CD4-positive, alpha-beta memory T cell (primary cell): ENCODE measurements at regions not wholly inside any gene's neighbourhood (a gene's known extent, or its start where the extent isn't known, plus 50 kb on each side); places are given as distances from the start of the nearest gene placed in this dataset.

ENCODE experiments used
- CTCF ChIA-PET: fragments of 350-600 bp; sonication (Branson Sonifier 250); formaldehyde crosslinking; loops from one replicate; lab custom pipeline; 2021; ENCODE audit warnings: inconsistent platforms; ENCODE audit not compliant: partially characterized antibody; lab: Charles Lee
- POLR2A ChIA-PET: fragments of 350-600 bp; sonication (Branson Sonifier 250); formaldehyde crosslinking; loops from one replicate; lab custom pipeline; 2021; ENCODE audit not compliant: partially characterized antibody; lab: Charles Lee
- DNase-seq, 5 donors: peaks; one replicate each; pipeline versions ENCODE4 v3.0.0 to v3.0.0-alpha.2; 2020 to 2022; ENCODE audit warnings: mixed read lengths in 1 of 5
- H3K27ac ChIP-seq: one replicate; pipeline ENCODE4 v1.7.0; 2013; ENCODE audit warnings: low read depth, low read length
- H3K27me3 ChIP-seq: 2 replicates; pipeline ENCODE4 v1.7.0; 2013; ENCODE audit warnings: mild to moderate bottlenecking, low read length, moderate library complexity; ENCODE audit not compliant: insufficient read depth
- H3K36me3 ChIP-seq: 2 replicates; pipeline ENCODE4 v1.7.0; 2013; ENCODE audit warnings: mild to moderate bottlenecking, low read length, moderate library complexity; ENCODE audit not compliant: insufficient read depth
- H3K4me1 ChIP-seq: 2 replicates; pipeline ENCODE4 v1.7.0; 2013; ENCODE audit warnings: mild to moderate bottlenecking, low read length, moderate library complexity; ENCODE audit not compliant: insufficient read depth
- H3K4me3 ChIP-seq, 2 donors: one replicate each; pipeline ENCODE4 v1.7.0; 2013; ENCODE audit warnings: low read length in 2 of 2, mild to moderate bottlenecking in 1 of 2
- H3K9me3 ChIP-seq, 2 donors: one replicate each; pipeline ENCODE4 v1.7.0; 2013; ENCODE audit warnings: low read length in 2 of 2, control low read depth in 1 of 2; ENCODE audit not compliant: control insufficient read depth in 1 of 2
- H3K27ac Mint-ChIP-seq, 7 donors: one replicate each; pipeline ENCODE4 v1.8.0; 2020 to 2021; ENCODE audit warnings: mixed read lengths in 7 of 7, mild to moderate bottlenecking in 6 of 7, inconsistent platforms in 3 of 7, moderate library complexity in 3 of 7
- H3K27me3 Mint-ChIP-seq, 2 donors: one replicate each; pipeline ENCODE4 v1.8.0; 2020 to 2021; ENCODE audit warnings: mixed read lengths in 2 of 2
- H3K36me3 Mint-ChIP-seq, 2 donors: one replicate each; pipeline ENCODE4 v1.8.0; 2020 to 2021; ENCODE audit warnings: mixed read lengths in 2 of 2, inconsistent platforms in 1 of 2, mild to moderate bottlenecking in 1 of 2
- H3K4me1 Mint-ChIP-seq, 4 donors: one replicate each; pipeline ENCODE4 v1.8.0; 2020 to 2021; ENCODE audit warnings: mixed read lengths in 4 of 4, mild to moderate bottlenecking in 1 of 4
- H3K4me3 Mint-ChIP-seq, 8 donors: one replicate each; pipeline ENCODE4 v1.8.0; 2020 to 2021; ENCODE audit warnings: mixed read lengths in 8 of 8, mild to moderate bottlenecking in 7 of 8, moderate library complexity in 6 of 8, inconsistent platforms in 3 of 8
- H3K9me3 Mint-ChIP-seq, 8 donors: one replicate each; pipeline ENCODE4 v1.8.0; 2020 to 2021; ENCODE audit warnings: mixed read lengths in 8 of 8, mild to moderate bottlenecking in 5 of 8, inconsistent platforms in 3 of 8, moderate library complexity in 1 of 8
- intact Hi-C: fragments of 100-400 bp; cut with micrococcal nuclease; formaldehyde crosslinking; loops from one replicate; pipeline ENCODE4 v1.15.1; 2023

DNA sequence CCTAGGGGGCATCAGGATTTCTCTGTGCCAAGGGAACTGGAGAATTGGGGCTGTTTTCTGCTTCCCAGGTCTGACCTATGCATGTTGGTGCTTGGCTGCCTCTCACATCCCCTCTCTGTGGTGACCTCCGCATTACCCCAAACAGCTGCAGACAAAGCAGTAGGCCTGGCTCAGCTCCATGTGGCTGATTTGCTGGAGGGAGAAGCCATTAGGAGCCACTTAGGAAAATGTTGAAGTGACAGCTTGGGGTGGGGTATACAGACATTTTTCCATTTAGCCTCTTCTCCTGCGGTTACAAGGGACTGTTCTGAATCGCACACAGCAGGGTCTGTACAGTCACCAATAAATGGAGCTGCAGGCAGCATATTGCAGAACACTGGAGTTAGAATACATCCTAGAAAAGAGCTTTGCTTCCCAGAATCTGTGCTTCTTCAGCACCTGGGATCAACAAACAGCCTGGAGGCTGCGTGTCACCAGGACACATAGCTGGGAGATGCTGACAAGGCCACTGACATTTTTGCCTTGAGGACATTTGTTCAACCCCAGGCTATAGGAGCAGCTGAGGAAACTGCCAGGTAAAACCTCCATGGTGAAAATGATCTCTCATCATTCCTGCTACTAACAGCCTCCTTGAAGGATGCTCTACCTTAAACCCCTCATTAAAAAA, 335.3 kb downstream of the DIRAS2 start:
- Histone ChIP-seq H3K4me3 (no peak overlapping the region), H3K36me3 (no peaks in the 10 kb centered on the region), H3K4me1 (no peaks in the 10 kb centered on the region), H3K27me3 (no peaks in the 10 kb centered on the region), H3K9me3 (no peaks in the 10 kb centered on the region), H3K27ac (no peak overlapping the region)
- Mint-ChIP-seq H3K27me3 (peaks cover 15 to 18% of the 10 kb centered on the region in 2 donors), H3K9me3 (no peaks in the 10 kb centered on the region), H3K27ac (peak overlapping the region in 1 of 7 donors; percentile 14), H3K36me3 (no peaks in the 10 kb centered on the region), H3K4me3 (no peak overlapping the region), H3K4me1 (no peaks in the 10 kb centered on the region)
- ChIA-PET POLR2A (no interaction called here), CTCF (no interaction called here)
- intact Hi-C loops: no loop called here
- DNase-seq: no peak

DNA sequence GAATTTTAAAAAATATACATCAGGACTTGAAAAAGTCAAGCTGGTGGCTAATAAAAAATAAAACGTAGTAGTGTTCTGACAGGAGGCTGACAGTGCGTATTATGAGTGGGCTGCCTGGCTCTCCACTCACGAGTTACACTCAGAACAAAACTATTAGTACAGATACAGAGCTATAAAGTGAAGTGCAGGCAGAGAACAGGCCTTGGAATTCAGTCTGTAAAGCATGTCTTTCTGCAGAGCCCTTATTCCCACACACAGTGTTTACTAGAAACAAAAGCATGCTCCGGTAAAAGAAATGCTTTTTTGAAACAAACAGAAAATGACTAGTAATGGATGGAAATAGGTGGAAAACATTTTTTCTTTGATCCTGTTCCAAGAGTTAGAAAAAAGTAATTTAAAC, 334.7 kb downstream of the DIRAS2 start:
- no peak overlapping the region for H3K4me3 ChIP-seq
- no peaks in the 10 kb centered on the region for H3K9me3 Mint-ChIP-seq
- H3K27ac ChIP-seq: no peak overlapping the region
- no peaks in the 10 kb centered on the region for H3K9me3 ChIP-seq
- H3K27me3 ChIP-seq: no peaks in the 10 kb centered on the region
- peaks cover 15 to 18% of the 10 kb centered on the region in 2 donors for H3K27me3 Mint-ChIP-seq
- DNase-seq: no peak
- POLR2A ChIA-PET: no interaction called here
- H3K4me3 Mint-ChIP-seq: no peak overlapping the region
- H3K4me1 ChIP-seq: no peaks in the 10 kb centered on the region
- CTCF ChIA-PET: no interaction called here
- H3K27ac Mint-ChIP-seq: no peak overlapping the region
- H3K36me3 Mint-ChIP-seq: no peaks in the 10 kb centered on the region
- no peaks in the 10 kb centered on the region for H3K4me1 Mint-ChIP-seq
- H3K36me3 ChIP-seq: no peaks in the 10 kb centered on the region
- intact Hi-C loops: no loop called here

DNA sequence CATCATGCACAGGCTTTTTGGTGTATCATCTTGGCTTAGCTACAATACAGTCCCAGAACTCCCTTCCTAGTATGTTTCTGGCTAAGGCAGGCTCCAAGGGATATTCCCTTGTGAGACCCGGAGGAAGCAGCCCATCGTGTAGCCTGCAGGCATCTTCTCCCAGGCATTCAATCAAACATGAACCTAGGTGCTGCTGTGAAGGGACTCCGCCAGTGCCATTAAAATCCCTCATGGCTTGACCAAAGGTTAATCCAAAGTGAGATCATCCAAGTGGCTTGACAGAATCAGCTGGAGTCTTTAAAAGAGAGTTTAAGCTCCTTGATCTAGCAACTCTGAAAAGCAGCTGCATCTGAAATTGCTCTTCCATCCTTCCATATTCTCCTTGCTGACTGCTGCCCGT, 333.9 kb downstream of the DIRAS2 start:
- ChIA-PET CTCF (no interaction called here), POLR2A (no interaction called here)
- Mint-ChIP-seq H3K9me3 (no peaks in the 10 kb centered on the region), H3K27me3 (peaks cover 14 to 17% of the 10 kb centered on the region in 2 donors), H3K4me3 (no peak overlapping the region), H3K4me1 (no peaks in the 10 kb centered on the region), H3K36me3 (no peaks in the 10 kb centered on the region), H3K27ac (no peak overlapping the region)
- no peaks in the 10 kb centered on the region for H3K27me3 ChIP-seq
- no peaks in the 10 kb centered on the region for H3K36me3 ChIP-seq
- H3K9me3 ChIP-seq: no peaks in the 10 kb centered on the region
- intact Hi-C loops: no loop called here
- no peak overlapping the region for H3K27ac ChIP-seq
- no peak overlapping the region for H3K4me3 ChIP-seq
- no peaks in the 10 kb centered on the region for H3K4me1 ChIP-seq
- no peak for DNase-seq

DNA sequence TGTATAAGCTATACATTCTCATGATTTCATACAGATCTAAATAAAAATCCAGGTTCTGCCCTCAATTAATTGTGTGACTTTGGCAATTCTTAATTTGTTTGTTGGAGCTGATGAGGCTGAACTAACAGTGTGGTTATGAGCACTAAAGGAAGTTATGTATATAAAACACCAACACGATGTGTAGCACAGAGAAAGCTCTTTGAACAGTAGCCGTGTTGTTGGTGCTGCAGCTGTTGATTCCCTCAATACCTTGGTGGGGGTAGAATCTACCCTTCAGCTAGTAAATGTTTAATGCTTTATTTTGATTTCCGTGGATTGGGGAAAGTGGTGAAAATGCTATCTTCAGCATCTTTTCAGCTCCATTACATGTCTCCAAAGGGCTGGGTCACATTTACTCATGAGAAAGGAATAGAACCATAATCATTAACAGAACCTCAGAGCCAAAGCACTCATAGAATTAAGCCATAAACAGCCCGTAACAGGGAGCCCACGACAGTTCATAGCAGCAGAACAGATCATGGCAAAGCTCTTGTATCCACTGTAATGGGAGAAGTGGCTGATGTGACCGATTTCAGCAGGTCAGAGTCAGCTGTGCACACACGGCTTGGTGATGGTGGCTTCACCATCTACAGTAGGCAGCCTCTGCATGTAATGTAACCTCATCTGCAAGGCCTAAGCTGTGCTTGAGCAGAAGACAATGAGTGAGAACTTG, 332.7 kb downstream of the DIRAS2 start:
- ChIA-PET CTCF (no interaction called here), POLR2A (no interaction called here)
- Histone ChIP-seq H3K9me3 (no peaks in the 10 kb centered on the region), H3K4me1 (no peaks in the 10 kb centered on the region), H3K27me3 (no peaks in the 10 kb centered on the region), H3K4me3 (no peak overlapping the region), H3K36me3 (no peaks in the 10 kb centered on the region), H3K27ac (no peak overlapping the region)
- Mint-ChIP-seq H3K27me3 (peaks cover 5 to 8% of the 10 kb centered on the region in 2 donors), H3K4me3 (no peak overlapping the region), H3K27ac (no peak overlapping the region), H3K9me3 (no peaks in the 10 kb centered on the region), H3K4me1 (no peaks in the 10 kb centered on the region), H3K36me3 (no peaks in the 10 kb centered on the region)
- DNase-seq: no peak
- intact Hi-C loops: no loop called here

DNA sequence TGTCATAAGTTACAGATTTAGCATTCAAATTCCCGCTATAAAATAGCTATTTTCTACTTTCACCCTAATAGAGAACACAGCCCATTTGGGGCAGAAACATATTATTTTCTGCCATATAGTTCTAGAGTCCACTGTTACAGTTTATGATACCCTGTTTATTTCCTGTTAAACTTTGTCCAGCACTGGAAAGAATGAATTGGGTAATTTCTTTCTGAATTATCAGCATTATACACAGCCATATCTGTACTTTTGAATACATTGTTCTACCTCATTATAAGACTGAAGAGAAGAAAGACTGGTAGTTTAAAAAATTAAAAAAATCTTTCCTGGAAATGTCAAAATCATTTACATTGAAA, 332.1 kb downstream of the DIRAS2 start:
- no peaks in the 10 kb centered on the region for H3K9me3 Mint-ChIP-seq
- ChIA-PET POLR2A (no interaction called here), CTCF (no interaction called here)
- no peaks in the 10 kb centered on the region for H3K9me3 ChIP-seq
- no peak overlapping the region for H3K27ac ChIP-seq
- no peaks in the 10 kb centered on the region for H3K27me3 ChIP-seq
- no peaks in the 10 kb centered on the region for H3K4me1 ChIP-seq
- H3K27me3 Mint-ChIP-seq: peaks cover 2 to 5% of the 10 kb centered on the region in 2 donors
- H3K27ac Mint-ChIP-seq: no peak overlapping the region
- H3K4me3 Mint-ChIP-seq: no peak overlapping the region
- intact Hi-C loops: no loop called here
- H3K4me3 ChIP-seq: no peak overlapping the region
- no peaks in the 10 kb centered on the region for H3K4me1 Mint-ChIP-seq
- H3K36me3 Mint-ChIP-seq: no peaks in the 10 kb centered on the region
- no peak for DNase-seq
- H3K36me3 ChIP-seq: no peaks in the 10 kb centered on the region

DNA sequence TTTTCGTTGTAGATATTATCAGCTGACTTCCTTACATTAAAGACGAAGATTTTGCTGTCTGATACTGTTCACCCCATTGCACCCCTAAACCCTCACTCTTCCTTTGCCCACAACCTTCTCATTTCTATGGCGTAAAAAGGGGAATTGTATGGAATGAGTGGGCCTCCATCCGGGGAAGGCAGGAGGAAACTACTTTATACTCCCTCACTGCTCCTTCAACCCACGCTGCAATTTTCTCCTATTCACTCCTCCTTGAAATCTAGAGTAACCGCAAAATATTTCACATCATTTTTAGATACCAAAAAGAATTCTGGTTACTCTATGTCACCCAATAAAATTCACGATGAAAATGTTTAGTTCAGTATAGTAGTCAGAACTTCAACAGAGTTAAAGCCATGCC, 330.8 kb downstream of the DIRAS2 start:
- Mint-ChIP-seq H3K36me3 (no peaks in the 10 kb centered on the region), H3K4me1 (no peaks in the 10 kb centered on the region), H3K4me3 (no peak overlapping the region), H3K27ac (peak overlapping the region in 1 of 7 donors; percentile 52), H3K27me3 (peaks cover 1 to 2% of the 10 kb centered on the region in 2 donors), H3K9me3 (no peaks in the 10 kb centered on the region)
- no peaks in the 10 kb centered on the region for H3K4me1 ChIP-seq
- CTCF ChIA-PET: no interaction called here
- no peaks in the 10 kb centered on the region for H3K27me3 ChIP-seq
- DNase-seq: no peak
- POLR2A ChIA-PET: no interaction called here
- intact Hi-C loops: no loop called here
- H3K9me3 ChIP-seq: no peaks in the 10 kb centered on the region
- H3K4me3 ChIP-seq: no peak overlapping the region
- H3K36me3 ChIP-seq: no peaks in the 10 kb centered on the region
- H3K27ac ChIP-seq: no peak overlapping the region

DNA sequence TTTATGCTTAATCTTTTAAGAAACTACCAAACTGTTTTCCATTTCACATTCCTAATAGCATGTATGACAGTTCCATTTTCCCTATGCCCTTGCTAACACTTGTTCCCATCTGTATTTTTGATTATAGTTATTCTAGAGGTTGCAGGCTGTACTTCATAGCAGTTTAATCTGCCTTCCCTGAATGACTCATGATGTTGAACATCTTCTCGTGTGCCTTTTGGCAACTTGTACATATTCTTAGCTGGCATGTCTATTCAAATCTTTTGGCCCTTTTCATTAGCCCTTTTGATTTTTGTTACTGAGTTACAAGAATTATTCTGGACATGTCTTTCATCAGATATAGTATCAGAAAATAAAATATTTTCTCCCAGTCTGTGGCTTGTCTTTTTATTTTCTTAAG, 320.3 kb downstream of the DIRAS2 start:
- intact Hi-C loops: no loop called here
- Histone ChIP-seq H3K9me3 (no peaks in the 10 kb centered on the region), H3K4me1 (no peaks in the 10 kb centered on the region), H3K27ac (no peak overlapping the region), H3K36me3 (no peaks in the 10 kb centered on the region), H3K27me3 (no peaks in the 10 kb centered on the region), H3K4me3 (no peak overlapping the region)
- Mint-ChIP-seq H3K4me3 (no peak overlapping the region), H3K27me3 (peaks cover 4 to 10% of the 10 kb centered on the region in 2 donors), H3K4me1 (no peaks in the 10 kb centered on the region), H3K27ac (no peak overlapping the region), H3K9me3 (no peaks in the 10 kb centered on the region), H3K36me3 (no peaks in the 10 kb centered on the region)
- DNase-seq: no peak
- POLR2A ChIA-PET: no interaction called here
- CTCF ChIA-PET: no interaction called here
